ENCODE measurements at regions not wholly inside any gene's neighbourhood (a gene's known extent, or its start where the extent isn't known, plus 50 kb on each side); places are given as distances from the start of the nearest gene placed in this dataset.
"Not testable (repeated sequence)": the region's sequence is repeated elsewhere in the genome, so short reads cannot be mapped to it uniquely, and the experiment has no call there.

DNA sequence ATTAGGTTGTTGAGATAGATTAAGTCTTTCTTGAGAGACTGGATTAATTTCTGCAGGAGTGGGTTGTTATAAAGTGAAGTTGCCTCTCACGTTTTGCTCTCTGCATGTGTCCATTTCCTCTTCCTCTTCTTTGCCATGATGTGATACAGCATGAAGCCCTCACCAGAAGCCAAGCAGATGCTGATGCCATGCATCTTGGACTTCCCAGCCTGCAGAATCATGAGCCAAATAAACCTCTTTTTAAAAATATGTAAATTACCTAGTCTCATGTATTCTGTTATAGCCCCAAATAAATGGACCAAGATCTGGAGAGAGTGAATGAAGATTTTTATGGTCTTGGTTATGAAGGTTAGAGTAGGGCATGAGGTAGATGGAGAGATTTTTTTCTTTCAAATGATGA lies 111.6 kb upstream of the MAN1A1 start:
- no peak for DNase-seq

DNA sequence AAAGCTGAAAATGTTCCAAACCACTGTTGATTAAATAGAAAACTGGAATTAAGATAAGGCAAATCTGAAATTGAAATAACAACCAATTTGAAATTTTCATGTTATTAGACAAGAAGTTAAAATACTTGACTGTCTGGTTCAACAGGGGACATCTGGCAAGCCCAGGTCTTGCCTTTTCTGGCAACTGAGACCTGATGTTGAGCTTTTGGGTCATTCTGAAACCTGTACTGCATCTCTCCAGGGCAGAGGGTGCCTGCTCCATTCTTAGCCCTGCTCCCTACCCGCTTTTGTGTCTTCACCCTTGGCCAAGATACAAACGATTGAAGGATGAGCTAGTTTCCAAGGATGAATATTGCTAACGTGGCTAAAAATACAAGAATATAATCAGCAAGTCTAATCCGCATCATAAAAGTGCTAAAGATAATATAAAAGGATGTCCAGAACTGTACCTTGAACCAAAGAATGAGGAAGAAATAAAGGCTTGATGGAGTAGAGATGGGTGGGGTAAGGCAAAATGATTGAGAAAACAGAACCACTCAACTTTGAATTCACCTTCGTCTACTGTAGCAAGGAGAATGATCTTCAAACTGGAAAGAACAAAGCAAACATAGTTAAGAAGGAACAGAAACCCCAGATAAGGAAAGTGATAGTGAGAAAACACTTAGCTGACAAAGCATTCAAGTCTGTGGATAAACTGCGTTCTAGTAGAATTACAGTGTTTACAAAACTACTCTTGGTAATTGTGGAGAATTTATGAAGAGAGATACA lies 109.8 kb upstream of the MAN1A1 start:
- DNase-seq: no peak

DNA sequence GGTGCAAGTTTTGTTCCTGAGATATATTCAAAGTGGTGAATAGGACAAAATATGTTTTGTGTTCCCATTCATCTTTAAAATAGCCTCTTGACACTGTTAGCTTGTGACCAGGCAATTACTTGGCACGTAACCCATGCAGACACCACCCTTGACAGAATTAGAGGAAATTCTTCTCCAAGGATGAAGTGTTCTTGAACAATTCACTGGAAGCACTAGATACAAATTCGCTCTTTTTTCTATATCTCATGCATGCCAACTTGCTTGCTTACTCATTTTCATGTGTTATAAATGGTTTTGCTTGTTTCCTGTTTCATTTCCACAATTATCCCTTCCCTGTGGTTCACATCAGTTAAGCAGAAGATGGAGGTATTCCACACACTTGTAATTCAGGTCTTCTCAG lies 105.2 kb upstream of the MAN1A1 start:
- DNase-seq: no peak

DNA sequence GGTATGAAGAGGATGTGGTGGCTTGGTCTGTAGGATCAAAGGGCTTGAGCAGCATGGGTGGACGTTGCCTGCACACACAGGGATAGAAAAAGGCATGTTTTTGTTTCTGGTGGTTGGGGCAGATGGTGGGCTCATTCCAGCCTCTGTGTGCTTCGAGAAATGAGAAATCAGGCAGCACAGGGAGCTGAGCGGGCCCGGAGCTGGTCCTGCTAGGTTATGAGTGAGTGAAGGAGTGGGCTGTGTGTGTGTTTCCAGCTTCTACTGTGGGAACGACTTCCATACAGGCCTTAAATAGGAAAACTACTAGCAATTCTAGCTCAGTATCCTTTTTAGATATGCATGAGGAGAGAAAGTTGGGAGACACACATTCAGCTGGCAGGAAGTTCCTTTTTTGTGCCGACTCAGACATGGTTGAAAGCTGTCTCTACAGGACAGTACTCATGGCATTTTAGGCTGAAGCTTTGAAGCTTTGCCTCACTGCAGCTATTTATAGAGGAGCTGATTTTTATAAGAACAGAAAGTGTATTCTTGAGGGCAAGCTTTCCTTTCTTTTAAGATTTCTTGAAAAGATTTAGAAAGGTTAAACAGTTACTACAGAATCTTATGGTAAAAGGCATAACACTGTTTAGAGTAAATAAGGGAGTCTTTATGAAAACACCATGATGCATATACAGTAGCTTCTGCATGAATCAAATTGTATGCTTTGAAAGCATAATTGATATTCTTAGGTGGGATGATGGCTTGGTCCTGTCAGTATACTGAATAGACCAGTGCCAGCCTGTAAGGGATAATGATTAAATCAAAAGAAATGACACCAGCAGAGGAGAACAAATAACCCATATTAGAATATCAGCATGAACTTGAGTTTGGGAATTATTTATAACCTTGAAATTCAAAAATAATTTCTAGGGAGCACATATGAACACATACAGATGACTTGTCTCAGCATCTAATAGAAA lies 104.0 kb upstream of the MAN1A1 start:
- no peak for DNase-seq

DNA sequence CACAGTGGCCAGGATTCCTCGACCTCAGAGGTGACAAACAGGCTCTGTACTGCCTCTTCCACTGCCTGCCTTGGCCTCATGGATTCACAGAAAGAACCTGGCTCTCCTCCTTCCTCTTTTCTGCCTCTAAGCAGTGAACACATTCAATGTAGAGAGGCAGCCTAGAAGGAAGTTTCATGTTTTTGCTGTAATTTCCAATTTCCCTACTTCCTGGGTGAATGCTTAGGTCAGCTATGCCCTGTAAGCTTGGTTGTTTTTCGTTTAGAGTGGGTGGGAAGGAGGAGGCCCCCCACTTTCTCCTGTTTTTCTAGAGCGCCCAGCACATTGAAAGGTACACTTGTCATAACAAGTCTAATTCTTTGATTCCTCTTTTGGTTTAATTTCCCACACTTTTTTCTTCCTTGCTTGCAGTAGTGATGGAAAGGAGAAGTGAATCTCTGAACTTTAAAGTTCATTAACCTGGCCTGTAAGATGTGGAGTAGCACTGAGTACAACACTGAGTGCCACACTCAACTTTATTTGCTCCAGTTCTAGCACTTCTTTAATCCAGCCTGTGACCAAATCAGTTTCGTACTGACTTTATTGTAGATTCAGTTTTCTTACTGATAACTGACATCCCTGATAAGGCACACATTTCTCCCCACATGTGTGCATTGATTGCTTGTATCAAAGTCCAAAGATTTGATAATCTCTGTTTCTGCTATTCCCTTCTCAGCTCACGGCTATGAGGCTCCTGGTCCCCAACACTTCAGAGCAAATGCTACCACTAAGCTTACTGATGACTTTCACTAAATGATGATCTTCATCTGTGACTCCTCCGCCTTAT lies 100.0 kb upstream of the MAN1A1 start:
- no peak for DNase-seq

DNA sequence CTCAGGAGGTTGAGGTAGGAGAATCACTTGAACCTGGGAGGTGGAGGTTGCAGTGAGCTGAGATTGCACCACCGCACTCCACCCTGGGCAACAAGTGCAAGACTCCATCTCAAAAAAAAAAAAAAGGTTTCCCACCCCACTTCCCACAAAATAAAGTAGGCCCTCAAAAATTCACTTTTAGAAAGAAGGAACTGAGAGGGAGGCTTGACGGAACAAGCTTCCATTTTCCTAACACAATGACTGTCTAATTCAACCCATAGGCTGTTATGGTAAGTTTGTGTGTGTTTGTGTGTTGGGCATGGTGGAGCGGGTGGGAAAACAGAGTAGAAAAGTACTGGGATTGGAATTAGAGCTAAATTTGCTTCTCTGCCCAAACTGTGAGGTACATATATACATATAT lies 98.4 kb upstream of the MAN1A1 start:
- DNase-seq: no peak

DNA sequence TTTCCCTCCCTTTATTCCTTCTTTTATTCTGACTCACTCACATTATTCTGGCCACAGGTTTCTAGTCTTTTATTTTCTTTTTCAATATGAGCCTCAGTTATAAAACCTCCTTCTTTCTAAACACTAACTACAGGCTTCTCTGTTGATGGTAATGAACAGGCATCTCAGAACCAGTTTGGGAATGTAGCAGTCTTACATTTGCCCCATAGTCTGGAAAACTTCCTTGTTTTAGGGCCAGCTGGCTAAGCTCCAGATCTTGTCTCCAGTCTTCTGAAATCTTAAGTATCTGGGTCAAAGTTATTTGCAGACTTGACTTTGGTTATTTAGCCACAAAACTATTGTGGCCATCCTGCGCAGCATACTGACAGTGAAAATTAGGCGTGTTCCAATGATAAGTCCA lies 97.0 kb upstream of the MAN1A1 start:
- DNase-seq: no peak

DNA sequence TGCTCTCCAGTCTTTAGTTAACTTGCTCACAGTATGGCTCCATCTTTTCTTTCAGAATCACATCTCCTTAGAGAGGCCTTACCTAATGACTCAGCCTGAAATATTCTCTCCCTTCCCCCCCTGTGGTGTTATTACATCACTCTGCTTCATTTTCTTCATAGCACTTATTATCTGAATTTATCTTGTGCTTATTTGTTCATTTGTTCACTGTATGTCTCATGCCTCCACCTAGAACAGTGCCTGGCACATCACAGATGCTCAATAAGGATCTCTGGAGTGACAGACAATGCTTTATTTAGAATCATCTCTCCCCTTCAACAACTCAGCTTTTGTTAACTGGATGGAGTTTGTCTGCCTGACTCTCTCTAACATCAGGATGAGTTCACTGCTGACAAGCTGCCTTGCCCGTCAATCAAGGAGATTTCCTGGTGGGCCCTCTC lies 96.6 kb upstream of the MAN1A1 start:
- no peak for DNase-seq

DNA sequence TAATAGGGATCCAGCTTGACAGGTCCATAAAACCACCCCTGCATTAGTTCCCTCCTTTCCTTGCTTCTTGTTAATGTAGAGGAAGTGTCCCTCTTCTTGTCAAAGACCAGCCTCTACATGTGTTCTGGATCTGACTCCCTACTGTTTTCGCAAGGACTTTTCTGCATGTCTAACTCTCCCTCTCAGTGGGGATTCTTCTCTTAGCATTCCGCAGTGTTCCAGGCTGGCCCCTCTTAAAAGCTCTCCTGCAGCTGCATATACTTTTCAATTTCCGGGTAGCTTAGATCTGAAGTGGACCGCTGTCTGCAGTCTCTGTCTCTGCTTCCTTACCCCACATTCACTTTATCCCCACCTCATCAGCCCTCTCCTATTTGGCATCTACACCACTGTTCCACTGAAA lies 96.1 kb upstream of the MAN1A1 start:
- DNase-seq: no peak

DNA sequence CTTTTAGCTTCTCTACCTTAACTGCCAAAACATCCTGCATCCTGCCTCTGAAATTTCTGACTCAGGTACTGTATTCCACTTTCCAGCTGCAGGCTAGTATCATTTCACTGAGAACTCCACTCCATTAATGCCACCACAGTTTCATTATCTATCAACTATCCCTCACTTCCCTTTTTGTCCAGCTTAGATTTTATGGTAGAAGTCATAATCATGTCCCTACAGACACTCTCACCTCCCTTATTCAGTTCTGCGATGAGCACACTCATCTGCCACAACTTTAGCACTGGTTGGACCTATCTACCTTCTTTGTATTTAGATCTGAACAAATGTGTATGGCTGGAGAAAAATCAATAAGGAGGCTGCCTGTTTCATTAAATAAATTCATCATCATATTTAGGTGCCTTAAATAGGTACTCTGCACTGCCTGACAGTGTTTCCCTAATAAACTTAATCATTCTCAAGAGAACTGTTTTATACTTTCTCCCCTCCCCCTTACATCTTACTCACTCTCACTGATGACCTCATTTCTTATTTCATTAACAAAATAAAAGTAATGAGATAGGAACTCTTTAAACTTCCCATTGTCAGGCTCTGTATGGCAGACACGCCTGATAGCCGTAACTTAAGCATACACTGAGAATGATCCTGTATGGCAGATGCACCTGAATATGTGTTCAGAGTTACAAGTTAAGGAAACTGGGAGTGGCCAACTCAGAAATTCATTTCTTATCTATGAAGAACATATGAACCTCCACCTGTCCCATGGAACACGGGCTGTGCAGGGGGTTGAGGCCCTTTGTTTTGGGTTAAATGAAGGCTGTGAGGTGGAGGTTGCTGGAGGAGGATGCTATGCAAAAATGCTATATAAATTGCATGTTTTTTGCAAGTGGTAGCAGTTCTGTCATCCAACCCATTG lies 95.3 kb upstream of the MAN1A1 start:
- DNase-seq: no peak

DNA sequence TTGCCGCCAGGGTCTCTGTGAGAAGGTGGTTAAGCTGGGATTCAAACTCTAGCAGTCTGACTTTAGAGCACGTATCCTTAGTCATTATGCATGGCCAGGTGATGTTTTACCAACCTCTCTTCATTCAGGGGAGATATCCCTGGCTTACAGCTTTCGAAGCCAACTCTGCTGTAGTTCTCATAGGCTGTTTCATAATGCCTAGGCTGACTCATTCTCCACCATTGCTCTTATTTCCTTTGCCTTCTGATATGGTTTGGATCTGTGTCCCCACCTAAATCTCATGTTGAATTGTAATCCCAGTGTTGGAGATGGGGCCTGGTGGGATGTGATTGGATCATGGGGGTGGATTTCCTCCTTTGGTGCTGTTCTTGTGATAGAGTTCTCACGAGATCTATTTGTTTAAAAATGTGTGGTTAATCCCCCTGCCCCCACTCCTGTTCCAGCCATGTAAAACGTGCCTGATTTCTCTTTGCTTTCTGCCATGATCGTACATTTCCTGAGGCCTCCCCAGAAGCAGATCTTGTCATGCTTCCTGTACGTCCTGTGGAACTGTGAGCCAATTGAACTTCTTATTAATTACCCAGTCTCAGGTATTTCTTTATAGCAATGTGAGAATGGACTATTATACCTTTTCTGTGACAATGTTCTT lies 94.6 kb upstream of the MAN1A1 start:
- DNase-seq: no peak

DNA sequence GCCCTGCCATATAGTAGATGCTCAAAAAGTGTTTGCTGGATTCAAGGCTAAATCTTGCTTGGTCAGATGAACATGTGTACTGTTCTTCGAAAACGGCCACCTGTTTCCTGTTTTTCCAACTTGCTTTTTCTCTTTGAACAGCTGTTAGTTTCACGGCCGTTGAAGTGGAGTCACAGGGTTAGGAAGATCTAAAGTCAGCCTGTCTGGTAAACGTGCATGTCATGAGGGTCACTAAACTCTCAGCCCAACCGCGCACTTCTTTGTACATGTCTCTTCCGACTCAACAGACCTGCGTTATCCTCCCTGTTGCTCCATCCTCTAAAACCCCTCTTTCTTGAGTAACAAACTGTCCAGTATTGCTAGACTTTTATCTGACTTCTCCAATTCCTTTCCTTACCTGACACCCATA lies 93.2 kb upstream of the MAN1A1 start:
- DNase-seq: no peak

DNA sequence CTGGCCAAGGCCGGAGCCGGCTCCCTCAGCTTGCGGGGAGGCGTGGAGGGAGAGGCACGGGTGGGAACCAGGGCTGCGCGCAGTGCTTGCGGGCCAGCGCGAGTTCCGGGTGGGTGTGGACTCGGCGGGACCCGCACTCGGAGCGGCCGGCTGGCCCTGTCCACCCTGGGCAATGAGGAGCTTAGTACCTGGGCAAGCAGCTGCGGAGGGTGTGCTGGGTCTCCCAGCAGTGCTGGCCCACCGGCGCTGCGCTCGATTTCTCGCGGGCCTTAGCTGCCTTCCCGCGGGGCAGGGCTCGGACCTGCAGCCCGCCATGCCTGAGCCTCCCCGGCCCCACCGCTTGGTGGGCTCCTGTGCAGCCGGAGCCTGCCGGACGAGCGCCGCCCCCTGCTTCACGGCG lies 91.4 kb upstream of the MAN1A1 start:
- no peak for DNase-seq

DNA sequence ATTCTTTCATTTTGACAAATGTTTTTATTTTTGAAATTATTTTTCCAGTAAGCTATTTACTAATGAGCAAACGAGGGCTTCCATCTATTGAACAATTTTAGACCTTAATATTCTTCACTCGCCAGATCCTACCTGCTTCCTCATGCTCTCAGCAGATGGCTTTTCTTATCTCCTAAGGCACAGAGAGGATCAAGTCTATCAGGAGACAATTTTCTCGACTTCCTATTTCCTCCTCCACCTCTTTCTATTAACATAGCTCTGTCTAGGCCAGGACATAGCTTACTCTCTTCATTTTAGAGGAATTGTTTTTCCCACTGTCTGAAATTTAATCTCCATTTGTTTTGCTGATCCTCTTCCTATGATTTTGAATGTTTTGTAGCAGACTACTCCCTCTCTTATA lies 87.0 kb upstream of the MAN1A1 start:
- DNase-seq: no peak

DNA sequence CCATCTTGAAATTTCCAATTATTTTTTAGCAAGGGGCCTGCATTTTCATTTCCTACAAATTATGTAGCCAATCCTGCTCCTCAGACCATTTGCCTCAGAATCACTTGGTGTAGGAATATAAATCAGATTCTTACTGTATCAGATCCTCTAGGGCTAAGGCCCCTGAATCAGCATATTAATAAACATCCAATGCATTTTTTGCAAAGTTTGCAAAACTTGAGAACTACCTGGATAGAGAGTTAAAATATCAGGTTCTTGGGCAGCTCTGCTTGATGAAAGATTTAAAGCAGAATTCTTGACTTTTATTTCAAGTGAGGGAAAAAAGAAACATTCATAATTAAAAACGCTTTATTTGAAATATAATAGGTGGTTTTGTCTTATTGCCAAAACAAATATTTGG lies 82.2 kb upstream of the MAN1A1 start:
- no peak for DNase-seq

DNA sequence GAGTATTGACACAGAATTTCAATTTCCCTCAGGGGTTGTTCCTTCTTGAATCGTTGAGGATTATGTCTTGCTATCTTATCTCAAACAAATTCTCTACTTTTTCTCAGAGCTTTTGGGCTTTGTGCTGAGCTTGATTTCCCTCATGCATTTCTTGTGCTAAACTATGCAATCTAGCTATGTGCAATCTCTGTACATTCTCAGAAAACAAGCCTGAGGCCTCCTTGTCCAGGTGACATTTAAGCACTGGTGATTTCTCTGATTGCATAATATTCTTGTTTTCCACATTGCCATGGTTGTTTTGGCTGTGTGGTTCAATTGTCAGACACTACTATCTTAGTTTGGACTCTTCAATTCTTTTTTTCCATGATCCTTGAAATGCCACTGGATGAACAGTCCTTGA lies 81.2 kb upstream of the MAN1A1 start:
- no peak for DNase-seq

DNA sequence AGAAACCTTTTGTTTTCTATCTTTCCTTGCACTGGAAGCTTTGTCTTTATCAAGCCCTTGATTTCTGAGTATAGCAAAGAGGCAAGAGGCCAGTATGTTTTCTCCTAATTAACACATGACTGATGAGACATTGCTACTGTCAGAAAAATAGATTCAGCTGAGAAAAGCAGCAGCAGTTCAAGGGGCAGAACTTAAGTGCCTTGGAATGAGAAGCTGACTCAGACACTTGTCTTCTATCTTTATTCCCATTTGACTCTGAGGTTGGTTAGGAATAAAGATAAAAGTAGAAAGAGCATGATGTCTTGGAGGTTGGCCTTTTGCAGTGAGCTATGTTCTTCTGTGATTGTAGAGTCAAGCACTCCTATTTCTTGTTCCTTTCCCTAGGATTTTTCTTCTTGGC lies 79.1 kb upstream of the MAN1A1 start:
- DNase-seq: no peak

DNA sequence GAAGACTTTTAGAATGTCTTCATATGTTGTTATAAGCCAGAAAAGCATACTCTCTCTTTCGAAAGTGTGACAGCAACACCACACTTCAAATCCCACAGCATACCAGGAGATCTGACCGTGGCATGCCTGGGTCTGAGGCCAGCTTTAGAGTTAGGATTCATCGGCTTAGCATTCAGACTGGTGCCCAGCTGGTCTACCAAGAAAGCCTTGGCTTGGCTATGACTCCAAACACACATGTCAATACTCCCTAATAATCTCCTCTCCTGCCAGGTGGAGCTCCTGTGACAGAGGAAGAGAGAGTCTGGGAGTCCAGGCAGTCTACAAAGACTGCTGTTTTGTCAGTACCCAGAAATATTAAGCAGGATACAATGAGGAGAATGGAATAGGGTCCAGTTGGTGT lies 77.1 kb upstream of the MAN1A1 start:
- DNase-seq: no peak

DNA sequence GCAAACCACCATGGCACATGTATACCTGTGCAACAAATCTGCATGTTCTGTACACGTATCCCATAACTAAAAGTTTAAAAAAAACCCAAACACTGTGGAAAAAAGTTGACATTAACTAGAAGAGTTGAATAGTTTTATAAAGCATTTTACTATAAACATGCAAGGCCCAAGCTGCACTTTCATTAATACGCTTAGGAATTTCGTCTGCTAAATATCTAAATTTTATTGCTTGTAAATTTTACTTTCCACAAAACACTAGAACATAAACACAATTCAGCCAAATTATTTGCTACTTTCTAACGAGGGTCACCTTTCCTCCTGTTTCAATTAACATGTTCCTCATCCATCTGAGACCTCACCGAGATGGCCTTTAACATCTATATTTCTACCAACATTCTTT lies 74.4 kb upstream of the MAN1A1 start:
- no peak for DNase-seq

DNA sequence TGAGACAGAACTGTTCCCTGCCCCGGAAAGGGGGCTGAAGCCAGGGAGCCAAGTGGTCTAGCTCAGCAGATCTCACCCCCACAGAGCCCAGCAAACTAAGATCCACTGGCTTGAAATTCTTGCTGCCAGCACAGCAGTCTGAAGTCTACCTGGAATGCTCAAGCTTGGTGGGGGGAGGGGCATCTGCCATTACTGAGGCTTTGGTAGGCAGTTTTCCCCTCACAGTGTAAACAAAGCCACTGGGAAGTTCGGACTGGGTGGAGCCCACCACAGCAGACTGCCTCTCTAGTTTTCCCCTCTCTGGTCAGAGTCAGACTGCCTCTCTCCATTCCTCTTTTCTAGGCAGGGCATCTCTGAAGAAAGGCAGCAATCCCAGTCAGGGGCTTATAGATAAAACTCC lies 68.5 kb upstream of the MAN1A1 start:
- not testable (repeated sequence) for DNase-seq

DNA sequence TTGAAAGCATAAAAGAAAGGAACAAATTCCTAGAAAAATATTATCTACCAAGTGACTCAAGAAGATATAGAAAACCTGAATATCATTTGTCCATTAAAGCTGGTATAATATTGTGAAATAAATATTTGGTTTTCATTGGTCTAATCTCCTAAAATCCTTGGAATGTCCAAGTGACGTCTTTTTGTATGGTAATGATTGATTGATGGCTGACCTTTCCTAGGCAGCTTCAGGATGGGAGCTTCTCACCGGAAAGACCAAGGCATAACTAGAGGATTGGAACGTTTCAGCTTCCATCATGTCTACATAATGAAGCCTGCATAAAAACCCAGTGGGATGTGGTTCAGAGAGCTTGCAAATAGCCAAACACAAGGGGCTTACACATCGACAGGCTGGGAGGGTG lies 57.6 kb upstream of the MAN1A1 start:
- DNase-seq: no peak

DNA sequence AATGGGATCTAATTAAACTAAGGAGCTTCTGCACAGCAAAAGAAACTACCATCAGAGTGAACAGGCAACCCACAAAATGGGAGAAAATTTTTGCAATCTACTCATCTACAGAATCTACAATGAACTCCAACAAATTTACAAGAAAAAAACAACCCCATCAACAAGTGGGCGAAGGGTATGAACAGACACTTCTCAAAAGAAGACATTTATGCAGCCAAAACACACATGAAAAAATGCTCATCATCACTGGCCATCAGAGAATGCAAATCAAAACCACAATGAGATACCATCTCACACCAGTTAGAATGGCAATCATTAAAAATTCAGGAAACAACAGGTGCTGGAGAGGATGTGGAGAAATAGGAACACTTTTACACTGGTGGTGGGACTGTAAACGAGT lies 55.6 kb upstream of the MAN1A1 start:
- DNase-seq: not testable (repeated sequence)

Measured in NCI-H146 (cell line).